Loucy (cell line): ENCODE measurements at regions not wholly inside any gene's neighbourhood (a gene's known extent, or its start where the extent isn't known, plus 50 kb on each side); places are given as distances from the start of the nearest gene placed in this dataset.

ENCODE experiments used
- H2AFZ ChIP-seq: fragments of 200-600 bp; sonication (generic); 2 replicates; pipeline ENCODE4 v1.6.0; 2016; ENCODE audit warnings: antibody characterized with exemption, mild to moderate bottlenecking, low read length, moderate library complexity
- H3F3A ChIP-seq: fragments of 200-600 bp; 2 replicates; pipeline ENCODE4 v1.6.0; 2016; ENCODE audit warnings: antibody characterized with exemption, low read depth, mild to moderate bottlenecking
- H3K27me3 ChIP-seq: fragments of 200-600 bp; sonication (generic); 2 replicates; pipeline ENCODE4 v1.6.1; 2014; ENCODE audit warnings: low read length, mild to moderate bottlenecking; ENCODE audit not compliant: insufficient read depth, poor library complexity, severe bottlenecking
- H3K36me3 ChIP-seq: fragments of 200-600 bp; sonication (generic); 2 replicates; pipeline ENCODE4 v1.6.1; 2016; ENCODE audit warnings: low read length; ENCODE audit not compliant: insufficient read depth
- H3K4me1 ChIP-seq: fragments of 200-600 bp; sonication (generic); 2 replicates; pipeline ENCODE4 v1.5.1; 2014; ENCODE audit warnings: low read length, mild to moderate bottlenecking; ENCODE audit not compliant: insufficient read depth, poor library complexity, severe bottlenecking
- H3K4me2 ChIP-seq: fragments of 200-600 bp; sonication (generic); 2 replicates; pipeline ENCODE4 v1.6.0; 2014; ENCODE audit warnings: antibody characterized with exemption, low read length, low read depth, mild to moderate bottlenecking; ENCODE audit not compliant: poor library complexity, severe bottlenecking
- H3K4me3 ChIP-seq: fragments of 200-600 bp; sonication (generic); 2 replicates; pipeline ENCODE4 v1.5.1; 2014; ENCODE audit warnings: low read length, mild to moderate bottlenecking, mixed read lengths; ENCODE audit not compliant: poor library complexity, severe bottlenecking
- H3K79me2 ChIP-seq: fragments of 200-600 bp; sonication (generic); 2 replicates; pipeline ENCODE4 v1.6.1; 2014; ENCODE audit warnings: low read length; ENCODE audit not compliant: insufficient read depth
- H3K9ac ChIP-seq: fragments of 200-600 bp; sonication (generic); 2 replicates; pipeline ENCODE4 v1.6.0; 2014; ENCODE audit warnings: mild to moderate bottlenecking, low read depth, low read length, moderate library complexity; ENCODE audit not compliant: poor library complexity, severe bottlenecking
- H3K9me2 ChIP-seq: fragments of 200-600 bp; sonication (generic); replicated peaks from 2 replicates; pipeline ENCODE4 v1.6.1; 2016; ENCODE audit warnings: low read depth, low read length, mixed read lengths
- H3K9me3 ChIP-seq: fragments of 200-600 bp; sonication (generic); 2 replicates; pipeline ENCODE4 v1.6.1; 2014; ENCODE audit warnings: mild to moderate bottlenecking, antibody characterized with exemption, low read length, low read depth; ENCODE audit not compliant: insufficient read depth
- H4K20me1 ChIP-seq: fragments of 200-600 bp; sonication (generic); 2 replicates; pipeline ENCODE4 v1.6.0; 2014; ENCODE audit warnings: antibody characterized with exemption, low read length, mild to moderate bottlenecking; ENCODE audit not compliant: insufficient read depth, poor library complexity, severe bottlenecking
- CTCF ChIP-seq: fragments of 200-600 bp; sonication (generic); conservative IDR thresholded peaks from 2 replicates; pipeline ENCODE4 v1.5.1; 2014; ENCODE audit warnings: mild to moderate bottlenecking, antibody characterized with exemption, low read length
- EZH2phosphoT487 ChIP-seq: fragments of 200-600 bp; IDR thresholded peaks from 2 replicates; pipeline ENCODE4 v1.6.1; 2018; ENCODE audit warnings: antibody characterized with exemption, mild to moderate bottlenecking, moderate library complexity, borderline replicate concordance

GRCh38 chr3:18092726-18093125 is 332.4 kb downstream of the SATB1 start:
- Histone ChIP-seq H3K79me2 (no peaks in the 10 kb centered on the region), H3K4me3 (no peak overlapping the region), H3K4me1 (peaks cover 27% of the 10 kb centered on the region), H4K20me1 (no peaks in the 10 kb centered on the region), H3K36me3 (peaks cover 7% of the 10 kb centered on the region; the same call in 1 of the 2 replicates), H3K9me2 (no peaks in the 10 kb centered on the region), H2AFZ (no peak overlapping the region), H3K4me2 (no peak overlapping the region), H3K9ac (no peak overlapping the region), H3K27me3 (no peaks in the 10 kb centered on the region), H3K9me3 (peaks cover 13% of the 10 kb centered on the region), H3F3A (peaks cover 8% of the 10 kb centered on the region)
- TF ChIP-seq CTCF (no peak), EZH2phosphoT487 (no peak)

- no peak overlapping the region for H3K9ac ChIP-seq
- no peaks in the 10 kb centered on the region for H3K27me3 ChIP-seq
Observed at GRCh38 chr3:18090377-18090776, 334.8 kb downstream of the SATB1 start.

GRCh38 chr3:18087988-18088387 is 337.2 kb downstream of the SATB1 start:
- peak overlapping the region; percentile 66 for H3K4me2 ChIP-seq
- H3K79me2 ChIP-seq: no peaks in the 10 kb centered on the region
- H3F3A ChIP-seq: peaks cover 16% of the 10 kb centered on the region
- H3K9me3 ChIP-seq: no peaks in the 10 kb centered on the region
- H3K36me3 ChIP-seq: no peaks in the 10 kb centered on the region
- H4K20me1 ChIP-seq: no peaks in the 10 kb centered on the region
- no peaks in the 10 kb centered on the region for H3K9me2 ChIP-seq
- H3K4me1 ChIP-seq: peaks cover 59% of the 10 kb centered on the region
- TF ChIP-seq EZH2phosphoT487 (no peak), CTCF (no peak)
- H3K27me3 ChIP-seq: no peaks in the 10 kb centered on the region
- no peak overlapping the region for H2AFZ ChIP-seq
- peak overlapping the region; percentile 46 for H3K4me3 ChIP-seq
- peak overlapping the region; percentile 73 for H3K9ac ChIP-seq

More at GRCh38 chr3:18090377-18090776, 334.8 kb downstream of the SATB1 start:
- Histone ChIP-seq H3K9me3 (no peaks in the 10 kb centered on the region; the same call in 1 of the 2 replicates), H3K4me1 (peaks cover 48% of the 10 kb centered on the region), H4K20me1 (no peaks in the 10 kb centered on the region), H3K79me2 (no peaks in the 10 kb centered on the region), H3K9me2 (no peaks in the 10 kb centered on the region), H3K4me2 (no peak overlapping the region), H3K36me3 (no peaks in the 10 kb centered on the region), H3F3A (peaks cover 16% of the 10 kb centered on the region), H3K4me3 (no peak overlapping the region), H2AFZ (no peak overlapping the region)
- TF ChIP-seq CTCF (no peak), EZH2phosphoT487 (no peak)
